ENCODE measurements at regions not wholly inside any gene's neighbourhood (a gene's known extent, or its start where the extent isn't known, plus 50 kb on each side); places are given as distances from the start of the nearest gene placed in this dataset.

- DNase-seq, result no peak
These were observed 117.7 kb downstream of the POLR2M start for GRCh38 chr15:57824186-57824585.

DNA sequence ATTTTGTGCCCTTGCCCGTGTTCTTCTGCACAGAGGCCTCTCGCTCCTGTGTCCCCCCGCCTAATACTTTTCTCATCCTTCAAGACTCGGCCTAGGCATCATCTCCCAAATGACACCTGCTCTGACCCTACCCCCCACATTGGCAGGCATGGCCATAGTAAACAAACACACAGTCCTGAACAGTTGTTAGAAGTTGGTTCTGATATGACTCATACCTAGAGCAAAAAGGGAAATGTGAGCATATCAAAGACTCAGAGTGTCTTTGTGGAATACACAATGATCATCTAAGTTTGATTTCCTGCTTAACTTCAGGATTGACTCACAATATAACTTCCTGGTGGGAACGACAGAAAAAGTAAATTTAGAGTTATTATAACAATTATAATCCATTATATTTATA, 120.5 kb downstream of the POLR2M start:
- no peak for DNase-seq

GRCh38 chr15:57827971-57828370, 121.5 kb downstream of the POLR2M start:
- no peak for DNase-seq

DNA sequence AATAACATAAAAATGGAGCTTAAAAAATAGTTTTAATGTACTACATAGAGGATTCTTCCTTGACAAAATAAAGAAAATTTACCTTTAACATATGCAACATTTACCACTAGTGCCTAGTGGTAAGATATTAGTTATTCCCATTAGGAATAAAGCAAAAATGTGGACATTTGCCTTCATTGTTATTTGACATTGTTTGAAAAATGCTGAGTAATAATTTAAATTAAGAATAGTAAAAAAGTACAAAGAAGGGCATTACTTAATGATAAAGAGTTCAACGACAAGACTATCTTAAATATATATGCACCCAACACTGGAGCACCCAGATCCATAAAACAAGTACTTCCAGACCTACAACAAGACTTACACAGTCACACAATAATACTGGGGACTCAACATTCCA, 125.7 kb downstream of the POLR2M start:
- no peak for DNase-seq

GRCh38 chr15:57835119-57835518, 128.6 kb downstream of the POLR2M start:
- DNase-seq, result no peak

- DNase-seq, result no peak
These were observed 142.8 kb downstream of the POLR2M start for GRCh38 chr15:57849317-57849716.

GRCh38 chr15:57854531-57854930, 148.0 kb downstream of the POLR2M start:
- no peak for DNase-seq

- no peak for DNase-seq
These were observed 151.4 kb downstream of the POLR2M start for GRCh38 chr15:57857871-57858270.

- DNase-seq, result no peak
These were observed 152.7 kb downstream of the POLR2M start for GRCh38 chr15:57859130-57859685.

DNA sequence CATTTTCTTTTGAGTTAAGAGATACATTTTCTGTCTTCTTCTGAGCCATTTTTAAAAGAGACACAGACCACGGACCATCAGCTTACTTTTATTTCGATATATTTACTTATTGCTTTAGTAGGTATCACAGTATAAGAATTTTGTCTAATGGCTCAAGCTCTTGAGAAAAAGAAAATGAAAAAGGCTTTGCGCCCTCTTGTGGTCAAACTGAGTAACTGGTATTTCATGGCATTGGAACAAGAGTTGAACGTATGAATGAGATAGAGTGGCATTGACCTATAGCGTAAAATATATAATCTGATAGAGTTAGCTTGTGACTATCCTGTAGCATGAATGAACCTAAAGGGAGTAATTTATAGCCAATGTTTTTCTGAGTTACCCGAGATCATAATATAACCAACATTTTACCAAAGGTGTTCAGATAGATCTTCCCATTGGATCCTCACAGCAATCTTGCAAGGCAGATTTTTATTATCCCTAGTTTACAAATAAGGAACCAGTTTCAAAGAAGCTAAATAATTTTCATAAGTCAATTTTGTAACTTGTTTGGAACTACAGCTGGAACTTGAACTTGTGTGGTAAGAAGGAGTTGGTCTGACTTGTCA, 154.6 kb downstream of the POLR2M start:
- peak; percentile 12 for DNase-seq

DNA sequence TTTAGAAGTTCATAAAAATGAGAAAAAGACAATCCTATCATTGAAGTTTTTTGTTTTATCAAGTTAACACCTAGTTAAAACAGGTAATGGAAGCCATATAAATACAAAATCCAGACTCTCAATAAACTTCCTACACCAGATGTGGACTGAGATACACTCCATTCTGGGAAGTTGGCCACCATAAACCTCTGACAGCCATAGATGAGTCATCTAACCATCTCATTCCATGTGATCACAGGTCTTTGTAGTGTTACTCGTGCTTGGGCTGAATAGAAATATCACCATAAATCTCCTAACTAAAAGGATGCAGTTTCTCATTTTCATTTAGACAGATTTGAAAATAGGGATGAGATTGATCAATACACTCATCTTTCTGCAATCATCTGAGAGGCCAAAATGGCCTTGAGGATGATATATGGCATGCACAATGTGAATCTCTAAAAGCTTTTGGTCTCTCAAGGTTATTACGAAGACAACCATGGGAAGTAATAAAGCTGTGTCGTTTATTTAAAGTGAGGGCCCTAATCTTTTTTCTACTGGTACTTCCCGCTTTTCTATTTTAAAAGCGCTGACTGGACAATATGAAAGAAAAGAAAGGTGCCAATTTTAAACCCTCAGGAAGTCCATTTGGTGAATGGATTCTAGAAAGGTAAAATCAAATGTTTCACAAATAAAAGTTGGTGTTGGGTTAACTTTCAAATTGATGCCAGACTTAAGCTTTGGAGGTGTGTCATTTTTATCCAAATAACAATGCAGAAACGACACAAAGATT, 155.5 kb downstream of the POLR2M start:
- DNase-seq, result peak; percentile 74

DNA sequence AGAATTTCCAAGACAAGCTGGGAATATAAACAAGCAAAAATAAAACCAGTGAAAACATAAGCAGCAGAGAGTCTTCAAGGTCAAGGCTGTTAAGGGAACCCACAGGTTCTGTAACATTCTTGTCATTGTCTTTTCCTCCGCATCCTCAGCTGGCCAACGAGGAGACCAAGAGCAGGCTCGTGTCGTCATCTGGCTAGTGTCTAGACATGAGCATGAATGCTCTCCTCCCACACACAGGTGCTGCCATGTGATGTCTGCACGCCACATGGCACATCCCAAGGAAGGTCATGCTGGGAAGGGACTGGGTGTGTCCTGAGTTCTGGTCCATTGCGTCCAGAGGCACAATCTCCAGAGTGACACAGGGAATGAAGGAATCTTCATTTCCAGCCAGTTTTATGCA, 156.2 kb downstream of the POLR2M start:
- DNase-seq, result no peak

DNA sequence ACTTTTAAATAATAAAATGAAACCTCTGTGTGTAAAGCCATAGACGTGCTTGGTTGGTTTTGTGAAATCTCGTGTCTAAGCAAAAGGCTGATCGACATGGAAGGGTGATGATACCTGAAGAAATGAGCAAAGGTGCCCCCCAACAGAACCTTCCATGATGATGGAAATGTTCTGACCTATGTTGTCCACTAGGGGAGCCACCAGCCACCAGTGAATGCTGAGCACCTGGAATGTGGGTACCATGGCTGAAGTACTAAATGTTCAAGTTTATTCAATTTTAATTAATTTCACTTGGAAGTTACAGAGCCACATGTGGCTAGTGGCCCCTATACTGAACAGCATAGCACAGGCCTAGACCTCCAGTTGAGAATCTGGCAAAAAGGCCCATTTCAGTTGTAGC, 158.8 kb downstream of the POLR2M start:
- no peak for DNase-seq

- no peak for DNase-seq
These were observed 159.7 kb downstream of the POLR2M start for GRCh38 chr15:57866149-57866736.

DNA sequence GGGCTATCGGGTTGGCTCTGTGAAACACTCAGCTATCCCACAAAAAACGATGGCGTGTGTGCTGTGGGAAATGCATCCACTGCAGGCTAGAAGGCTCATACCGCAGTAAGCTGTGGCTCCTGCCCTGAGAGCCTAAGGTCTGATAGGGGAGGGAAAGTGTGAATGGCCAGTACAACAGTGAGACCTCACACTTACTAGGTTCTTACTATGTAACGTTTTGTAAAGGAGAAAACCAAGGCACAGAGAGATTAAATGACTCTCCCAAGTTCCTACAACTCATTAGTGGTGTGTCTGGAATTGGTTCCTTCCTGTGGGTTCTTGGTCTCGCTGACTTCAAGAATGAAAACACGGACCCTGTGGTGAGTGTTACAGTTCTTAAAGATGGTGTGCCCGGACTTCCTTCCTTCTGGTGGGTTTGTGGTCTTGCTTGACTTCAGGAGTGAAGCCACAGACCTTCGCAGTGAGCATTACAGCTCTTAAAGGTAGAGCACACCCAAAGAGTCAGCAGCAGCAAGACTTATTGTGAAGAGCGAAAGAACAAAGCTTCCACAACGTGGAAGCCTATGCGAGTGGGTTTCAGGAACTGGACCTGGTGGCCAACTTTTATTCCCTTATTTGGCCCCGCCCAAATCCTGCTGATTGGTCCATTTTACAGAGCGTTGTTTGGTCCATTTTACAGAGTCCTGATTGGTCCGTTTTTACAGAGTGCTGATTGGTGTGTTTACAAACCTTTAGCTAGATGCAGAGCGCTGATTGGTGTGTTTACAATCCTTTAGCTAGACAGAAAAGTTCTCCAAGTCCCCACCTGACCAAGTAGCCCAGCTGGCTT, 161.7 kb downstream of the POLR2M start:
- DNase-seq, result no peak

- no peak for DNase-seq
These were observed 164.2 kb downstream of the POLR2M start for GRCh38 chr15:57870667-57871066.

DNA sequence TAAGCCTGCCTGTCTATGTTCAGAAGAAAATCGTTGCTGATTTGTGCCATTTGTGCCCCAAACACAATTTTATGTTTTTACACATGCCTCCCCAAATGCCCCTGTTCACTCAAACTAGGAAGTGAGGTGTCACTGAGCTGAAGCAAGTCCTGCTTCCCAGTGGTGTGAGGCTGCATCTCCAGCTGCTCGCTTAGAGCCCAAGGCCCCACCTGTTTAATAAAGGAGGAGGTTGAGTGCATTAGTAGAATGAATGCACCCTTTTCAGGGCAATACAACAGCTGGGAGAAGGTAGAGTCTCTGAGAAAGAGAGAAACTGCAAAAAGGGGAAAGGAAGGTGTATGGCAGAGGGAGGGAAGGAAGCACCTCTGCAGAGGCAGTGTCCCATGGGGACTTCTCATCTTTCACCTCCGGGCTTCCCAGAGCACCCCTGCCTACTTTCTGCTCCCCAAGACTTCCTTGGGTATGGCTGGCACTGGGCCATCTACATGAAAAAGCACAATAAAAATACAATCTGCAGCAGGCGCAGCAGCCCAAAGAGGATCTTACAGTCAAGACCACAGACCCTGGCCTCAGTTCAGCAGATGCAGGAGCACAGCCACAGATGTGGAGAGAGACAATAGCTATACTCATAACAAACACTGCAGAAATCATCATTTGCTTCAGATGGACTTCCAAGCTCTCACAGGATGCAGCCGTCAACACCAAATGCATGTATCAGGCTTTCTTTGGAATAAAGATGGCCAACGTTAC, 165.9 kb downstream of the POLR2M start:
- no peak for DNase-seq

DNA sequence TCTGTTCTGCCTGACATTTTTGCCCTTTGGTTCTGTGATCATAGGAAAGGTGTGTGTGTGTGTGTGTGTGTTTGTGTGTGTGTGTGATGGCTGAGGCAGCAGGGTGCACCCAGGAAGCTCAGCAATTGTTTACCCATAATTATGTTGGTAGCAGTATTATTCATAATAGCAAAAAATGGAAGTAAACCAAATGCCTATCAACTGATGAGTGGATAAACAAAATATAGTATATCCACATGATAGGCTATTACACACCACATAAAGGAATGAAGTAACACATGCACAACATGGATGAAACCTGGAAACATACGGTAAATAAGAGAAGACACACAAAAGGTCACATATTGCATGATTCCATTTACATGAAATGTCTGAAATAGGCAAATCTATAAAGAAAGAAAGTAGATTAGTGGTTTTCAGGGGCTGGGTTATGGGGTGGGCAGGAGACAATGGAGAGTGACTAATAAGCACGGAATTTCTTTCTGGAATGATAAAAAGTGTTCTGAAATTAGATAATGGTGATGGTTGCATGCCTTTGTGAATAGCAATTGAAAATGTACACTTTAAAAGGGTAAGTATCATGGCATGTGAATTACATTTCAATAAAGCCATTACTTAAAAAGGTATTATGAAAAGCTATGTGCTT, 167.2 kb downstream of the POLR2M start:
- DNase-seq, result no peak

DNA sequence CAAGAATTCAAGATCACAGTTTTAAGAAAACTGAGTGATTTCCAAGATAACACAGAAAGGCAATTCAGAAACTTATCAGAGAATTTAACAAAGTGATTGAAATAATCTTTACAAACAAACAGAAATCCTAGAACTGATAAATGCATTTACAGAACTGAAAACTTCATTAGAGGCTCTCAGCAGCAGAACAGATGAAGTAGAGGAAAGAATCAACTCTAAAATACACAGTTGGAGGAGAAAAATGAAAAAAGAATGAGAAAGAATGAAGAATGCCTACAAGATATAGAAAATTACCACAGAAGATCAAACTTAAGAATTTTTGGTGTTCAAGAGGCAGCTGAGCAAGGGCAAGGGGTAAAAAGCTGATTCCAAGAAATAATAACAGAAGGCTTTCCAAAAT, 168.8 kb downstream of the POLR2M start:
- DNase-seq, result no peak

- no peak for DNase-seq
These were observed 172.1 kb downstream of the POLR2M start for GRCh38 chr15:57878573-57878972.

DNA sequence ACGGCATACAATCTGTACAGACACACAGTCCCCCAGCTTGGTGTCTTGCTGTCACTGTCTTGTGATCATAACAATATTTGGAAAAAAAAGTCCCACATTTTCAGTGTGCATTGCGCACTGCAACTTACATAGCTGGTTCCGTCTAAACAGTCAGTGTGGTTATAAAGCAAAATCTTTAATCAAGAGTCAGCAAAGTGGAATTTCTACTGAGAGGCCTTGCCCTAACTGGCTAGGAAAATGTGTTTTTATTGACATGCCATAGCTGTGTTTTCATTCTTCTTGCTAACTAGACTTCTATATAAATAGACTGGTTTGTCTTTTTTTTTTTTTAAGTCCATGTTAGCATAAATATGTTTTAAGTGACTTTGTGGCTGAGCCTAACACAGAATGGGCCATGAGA, 174.8 kb downstream of the POLR2M start:
- DNase-seq, result no peak

DNA sequence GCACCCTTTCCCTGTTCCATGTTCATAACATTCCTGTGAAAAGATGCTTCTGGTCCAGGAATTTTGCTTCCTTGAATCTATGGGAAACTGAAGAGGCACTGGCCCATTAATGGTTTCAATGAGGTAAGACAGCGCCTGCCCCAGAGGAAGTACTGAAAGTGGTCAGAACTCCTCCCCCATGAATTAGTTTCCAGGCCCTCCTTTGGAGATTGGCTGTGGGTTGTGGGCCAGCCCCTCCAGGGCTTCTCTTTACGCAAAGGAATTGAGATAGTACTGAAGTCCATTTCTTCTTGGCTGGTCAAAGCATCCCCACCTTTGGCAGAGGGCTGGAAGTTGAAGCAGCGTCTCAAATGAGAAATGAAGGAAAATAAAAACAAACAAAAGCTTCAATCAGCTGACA, 175.5 kb downstream of the POLR2M start:
- no peak for DNase-seq

Data from amniotic stem cell (primary cell).